Fibroblast of villous mesenchyme (primary cell): ENCODE measurements at regions not wholly inside any gene's neighbourhood (a gene's known extent, or its start where the extent isn't known, plus 50 kb on each side); places are given as distances from the start of the nearest gene placed in this dataset.

Source experiments
- DNase-seq: peaks from one replicate; pipeline ENCODE4 v3.0.0-alpha.2; 2010; ENCODE audit warnings: low read depth
- H3K4me3 ChIP-seq: 2 replicates; pipeline ENCODE4 v1.5.1; 2011; ENCODE audit warnings: low read depth, mild to moderate bottlenecking, low read length
- CTCF ChIP-seq: IDR thresholded peaks from 2 replicates; pipeline ENCODE4 v1.5.1; 2012; ENCODE audit warnings: low read depth, mild to moderate bottlenecking, low read length; ENCODE audit not compliant: insufficient read depth

GRCh38 chr10:44716470-44717015 lies 194.6 kb upstream of the TMEM72 start:
- no peak for DNase-seq
- H3K4me3 ChIP-seq = no peak overlapping the region
- no peak for TF ChIP-seq CTCF

- DNase-seq = no peak
- H3K4me3 ChIP-seq = no peak overlapping the region
- TF ChIP-seq CTCF = no peak
Observed at GRCh38 chr10:44723082-44723481, 188.1 kb upstream of the TMEM72 start.

- TF ChIP-seq CTCF = no peak
- no peak overlapping the region for H3K4me3 ChIP-seq
Observed at GRCh38 chr10:44723619-44724325, 187.4 kb upstream of the TMEM72 start.

GRCh38 chr10:44724415-44725174 lies 186.5 kb upstream of the TMEM72 start:
- H3K4me3 ChIP-seq = no peak overlapping the region
- peak; percentile 43 for DNase-seq
- TF ChIP-seq CTCF = no peak

More at GRCh38 chr10:44723619-44724325, 187.4 kb upstream of the TMEM72 start:
- peak; percentile 57 for DNase-seq

GRCh38 chr10:44725404-44725803 lies 185.7 kb upstream of the TMEM72 start:
- H3K4me3 ChIP-seq = no peak overlapping the region
- no peak for TF ChIP-seq CTCF
- DNase-seq = no peak

GRCh38 chr10:44731283-44731682 lies 179.9 kb upstream of the TMEM72 start:
- no peak for DNase-seq
- no peak for TF ChIP-seq CTCF
- no peak overlapping the region for H3K4me3 ChIP-seq
